Inferior parietal cortex (tissue), 1 donor: ENCODE measurements at regions not wholly inside any gene's neighbourhood (a gene's known extent, or its start where the extent isn't known, plus 50 kb on each side); places are given as distances from the start of the nearest gene placed in this dataset.
"Not testable (repeated sequence)": the region's sequence is repeated elsewhere in the genome, so short reads cannot be mapped to it uniquely, and the experiment has no call there.

Experiments
- DNase-seq: peaks from one replicate; pipeline ENCODE4 v3.0.0-alpha.2; 2016; ENCODE audit errors: extremely low spot score

GRCh38 chr1:104945406-104945805 is 1195.7 kb downstream of the AMY1C start:
- DNase-seq, result no peak

GRCh38 chr1:104946558-104947210 is 1197.0 kb downstream of the AMY1C start:
- DNase-seq, result no peak

GRCh38 chr1:104953555-104953954 is 1203.9 kb downstream of the AMY1C start:
- DNase-seq, result no peak

GRCh38 chr1:104973516-104973915 is 1223.8 kb downstream of the AMY1C start:
- no peak for DNase-seq

- no peak for DNase-seq
These were observed 1230.0 kb downstream of the AMY1C start for GRCh38 chr1:104979651-104980050.

GRCh38 chr1:104987210-104987609 is 1237.5 kb downstream of the AMY1C start:
- no peak for DNase-seq

- no peak for DNase-seq
These were observed 1239.3 kb downstream of the AMY1C start for GRCh38 chr1:104989012-104989411.

GRCh38 chr1:104991702-104992101 is 1242.0 kb downstream of the AMY1C start:
- DNase-seq, result no peak

GRCh38 chr1:105000793-105001192 is 1251.1 kb downstream of the AMY1C start:
- DNase-seq, result no peak

GRCh38 chr1:105004515-105004914 is 1254.8 kb downstream of the AMY1C start:
- DNase-seq, result no peak

- no peak for DNase-seq
These were observed 1256.0 kb downstream of the AMY1C start for GRCh38 chr1:105005594-105006195.

- DNase-seq, result no peak
These were observed 1267.9 kb downstream of the AMY1C start for GRCh38 chr1:105017587-105017986.

GRCh38 chr1:105023719-105024118 is 1274.0 kb downstream of the AMY1C start:
- no peak for DNase-seq

GRCh38 chr1:105027838-105028471 is 1278.3 kb downstream of the AMY1C start:
- DNase-seq, result no peak

- no peak for DNase-seq
These were observed 1322.7 kb downstream of the AMY1C start for GRCh38 chr1:105072446-105072845.

- no peak for DNase-seq
These were observed 1323.2 kb downstream of the AMY1C start for GRCh38 chr1:105072850-105073249.

- no peak for DNase-seq
These were observed 1324.0 kb downstream of the AMY1C start for GRCh38 chr1:105073660-105074059.

GRCh38 chr1:105083611-105084010 is 1333.9 kb downstream of the AMY1C start:
- no peak for DNase-seq

GRCh38 chr1:105087506-105087905 is 1337.8 kb downstream of the AMY1C start:
- DNase-seq, result no peak

GRCh38 chr1:105088166-105088565 is 1338.5 kb downstream of the AMY1C start:
- no peak for DNase-seq

- not testable (repeated sequence) for DNase-seq
These were observed 1344.2 kb downstream of the AMY1C start for GRCh38 chr1:105093893-105094292.

GRCh38 chr1:105100102-105100501 is 1350.4 kb downstream of the AMY1C start:
- no peak for DNase-seq

- DNase-seq, result no peak
These were observed 1351.6 kb downstream of the AMY1C start for GRCh38 chr1:105101261-105101660.
